H9 (cell line): ENCODE measurements at regions not wholly inside any gene's neighbourhood (a gene's known extent, or its start where the extent isn't known, plus 50 kb on each side); places are given as distances from the start of the nearest gene placed in this dataset.

Experiments used
- DNase-seq: peaks from one replicate; pipeline ENCODE4 v3.0.0-alpha.2; 2017
- H2AFZ ChIP-seq: one replicate; pipeline ENCODE4 v1.6.1; 2013; ENCODE audit warnings: mild to moderate bottlenecking, low read length, control low read depth, moderate library complexity
- H2AK5ac ChIP-seq: 2 replicates; pipeline ENCODE4 v1.6.1; 2013; ENCODE audit warnings: low read length, control low read depth, mixed read lengths; ENCODE audit not compliant: insufficient read length
- H2BK120ac ChIP-seq: one replicate; pipeline ENCODE4 v1.6.1; 2013; ENCODE audit warnings: low read depth, mild to moderate bottlenecking, low read length, control low read depth, inconsistent platforms; ENCODE audit not compliant: poor library complexity, severe bottlenecking
- H2BK12ac ChIP-seq: 2 replicates; pipeline ENCODE4 v1.6.1; 2013; ENCODE audit warnings: low read length, control low read depth, mixed read lengths, low read depth; ENCODE audit not compliant: insufficient read length
- H2BK15ac ChIP-seq: 2 replicates; pipeline ENCODE4 v1.6.1; 2013; ENCODE audit warnings: low read depth, low read length, control low read depth
- H2BK20ac ChIP-seq: one replicate; pipeline ENCODE4 v1.6.1; 2013; ENCODE audit warnings: low read depth, mild to moderate bottlenecking, low read length, control low read depth, inconsistent platforms; ENCODE audit not compliant: poor library complexity, severe bottlenecking
- H2BK5ac ChIP-seq: 2 replicates; pipeline ENCODE4 v1.6.1; 2013; ENCODE audit warnings: low read length, control low read depth, mixed read lengths; ENCODE audit not compliant: insufficient read length
- H3K14ac ChIP-seq: 2 replicates; pipeline ENCODE4 v1.6.1; 2013; ENCODE audit warnings: low read length, control low read depth; ENCODE audit not compliant: insufficient read depth
- H3K18ac ChIP-seq: 2 replicates; pipeline ENCODE4 v1.6.1; 2013; ENCODE audit warnings: low read depth, mild to moderate bottlenecking, mixed read lengths, low read length, control low read depth; ENCODE audit not compliant: insufficient read length
- H3K23ac ChIP-seq: 2 replicates; pipeline ENCODE4 v1.6.1; 2013; ENCODE audit warnings: low read length, control low read depth, mixed read lengths, low read depth; ENCODE audit not compliant: insufficient read length
- H3K23me2 ChIP-seq: 2 replicates; pipeline ENCODE4 v1.6.1; 2013; ENCODE audit warnings: low read depth, mild to moderate bottlenecking, mixed read lengths, low read length, control low read depth; ENCODE audit not compliant: insufficient read length, poor library complexity, severe bottlenecking
- H3K27ac ChIP-seq: 2 replicates; pipeline ENCODE4 v1.5.1; 2013; ENCODE audit warnings: low read length, control low read depth, mixed read lengths, low read depth; ENCODE audit not compliant: insufficient read length
- H3K27me3 ChIP-seq: 2 replicates; pipeline ENCODE4 v1.6.1; 2013; ENCODE audit warnings: low read length, control low read depth, inconsistent platforms; ENCODE audit not compliant: insufficient read depth
- H3K4ac ChIP-seq: 2 replicates; pipeline ENCODE4 v1.6.1; 2013; ENCODE audit warnings: low read depth, mild to moderate bottlenecking, control low read depth, inconsistent platforms, low read length, moderate library complexity
- H3K4me1 ChIP-seq: 2 replicates; pipeline ENCODE4 v1.6.1; 2013; ENCODE audit warnings: low read length, control low read depth, inconsistent platforms; ENCODE audit not compliant: insufficient read depth
- H3K4me2 ChIP-seq: 2 replicates; pipeline ENCODE4 v1.6.1; 2013; ENCODE audit warnings: low read length, control low read depth, mixed read lengths; ENCODE audit not compliant: insufficient read length, insufficient read depth
- H3K56ac ChIP-seq: 2 replicates; pipeline ENCODE4 v1.6.1; 2013; ENCODE audit warnings: low read depth, mild to moderate bottlenecking, mixed read lengths, low read length, control low read depth; ENCODE audit not compliant: insufficient read length
- H3K79me1 ChIP-seq: 2 replicates; pipeline ENCODE4 v1.6.1; 2013; ENCODE audit warnings: low read depth, mild to moderate bottlenecking, moderate library complexity, low read length, control low read depth, inconsistent platforms; ENCODE audit not compliant: insufficient read depth, poor library complexity, severe bottlenecking
- H3K79me2 ChIP-seq: 2 replicates; pipeline ENCODE4 v1.6.1; 2013; ENCODE audit warnings: low read length, control low read depth, inconsistent platforms; ENCODE audit not compliant: insufficient read depth
- H3K9ac ChIP-seq: 2 replicates; pipeline ENCODE4 v1.6.1; 2013; ENCODE audit warnings: low read length, control low read depth, mixed read lengths; ENCODE audit not compliant: insufficient read length; ENCODE audit errors: extremely low read depth
- H3K9me3 ChIP-seq: one replicate; pipeline ENCODE4 v1.6.1; 2013; ENCODE audit warnings: low read depth, low read length, inconsistent platforms; ENCODE audit not compliant: control insufficient read depth
- H3T11ph ChIP-seq: one replicate; pipeline ENCODE4 v1.6.1; 2013; ENCODE audit warnings: mild to moderate bottlenecking, low read length, control low read depth, inconsistent platforms
- H4K20me1 ChIP-seq: one replicate; pipeline ENCODE4 v1.6.1; 2013; ENCODE audit not compliant: control insufficient read depth, insufficient read length, insufficient read depth
- H4K5ac ChIP-seq: 2 replicates; pipeline ENCODE4 v1.6.1; 2013; ENCODE audit warnings: low read depth, mild to moderate bottlenecking, mixed read lengths, low read length, control low read depth; ENCODE audit not compliant: insufficient read length
- H4K8ac ChIP-seq: replicated peaks from 2 replicates; pipeline ENCODE4 v1.6.1; 2013; ENCODE audit warnings: low read length, control low read depth, mixed read lengths, low read depth; ENCODE audit not compliant: insufficient read length
- H4K91ac ChIP-seq: 2 replicates; pipeline ENCODE4 v1.6.1; 2013; ENCODE audit warnings: low read depth, mild to moderate bottlenecking, moderate library complexity, mixed read lengths, low read length, control low read depth; ENCODE audit not compliant: insufficient read length
- H3K27ac Mint-ChIP-seq, 3 experiments: 2 replicates in 2 of 3; 3 replicates in 1 of 3; pipeline ENCODE4 v1.8.0; 2020 to 2021; ENCODE audit warnings: mixed read lengths in 3 of 3, mild to moderate bottlenecking in 1 of 3, moderate library complexity in 1 of 3
- H3K27me3 Mint-ChIP-seq: 2 replicates; pipeline ENCODE4 v1.8.0; 2021; ENCODE audit warnings: low read depth, mild to moderate bottlenecking, moderate library complexity, mixed read lengths
- H3K36me3 Mint-ChIP-seq, 3 experiments: 2 replicates in 2 of 3; 3 replicates in 1 of 3; pipeline ENCODE4 v1.8.0; 2020 to 2021; ENCODE audit warnings: low read depth in 3 of 3, mixed read lengths in 3 of 3; ENCODE audit not compliant: insufficient read depth in 1 of 3
- H3K4me1 Mint-ChIP-seq, 2 experiments: 2 replicates each; pipeline ENCODE4 v1.8.0; 2020; ENCODE audit warnings: mixed read lengths in 2 of 2
- H3K4me3 Mint-ChIP-seq, 2 experiments: 2 replicates in 1 of 2; 3 replicates in 1 of 2; pipeline ENCODE4 v1.8.0; 2020 to 2021; ENCODE audit warnings: mild to moderate bottlenecking in 2 of 2, mixed read lengths in 2 of 2, moderate library complexity in 1 of 2
- H3K9me3 Mint-ChIP-seq, 2 experiments: 2 replicates in 1 of 2; 3 replicates in 1 of 2; pipeline ENCODE4 v1.8.0; 2020; ENCODE audit warnings: mild to moderate bottlenecking in 2 of 2, mixed read lengths in 2 of 2, moderate library complexity in 1 of 2
- CTCF ChIP-seq: fragments of 200-600 bp; sonication (generic); conservative IDR thresholded peaks from 3 replicates; pipeline ENCODE4 v1.8.0; 2021; ENCODE audit warnings: antibody characterized with exemption, mild to moderate bottlenecking
- WGBS: extraction: QIAGEN DNeasy Blood & Tissue Kit; methylation state at CpG from one replicate; pipeline ENCODE4 v1.1.7; 2013; ENCODE audit warnings: missing lambda C conversion rate, low lambda C conversion rate, mixed read lengths; ENCODE audit not compliant: insufficient read length; ENCODE audit errors: extremely low coverage; 5-methylcytosine and 5-hydroxymethylcytosine counted together

DNA sequence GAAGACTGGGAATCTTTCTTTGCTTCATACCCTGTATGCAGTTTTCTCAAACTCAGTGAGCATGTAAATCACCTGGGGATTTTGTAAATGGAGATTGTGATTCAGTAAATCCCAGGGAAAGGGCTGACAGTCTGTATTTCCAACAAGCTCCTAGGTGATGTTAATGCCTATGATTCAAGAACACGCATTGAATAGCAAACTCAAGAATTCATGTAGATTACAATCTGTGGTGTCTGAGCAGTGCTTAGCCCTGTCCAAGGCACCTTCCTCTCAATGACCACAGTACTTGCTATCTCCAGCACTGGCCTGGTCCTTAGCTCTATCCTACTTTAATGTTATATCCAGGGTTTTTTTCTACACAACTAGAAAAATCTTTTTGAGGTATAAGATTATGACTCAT is 721.4 kb upstream of the MEF2C start:
- no peak overlapping the region for H2BK5ac ChIP-seq
- TF ChIP-seq CTCF = no peak
- no peak for DNase-seq
- H3K18ac ChIP-seq = no peak overlapping the region
- no peak overlapping the region for H4K8ac ChIP-seq
- no peak overlapping the region for H3K9ac ChIP-seq
- no peak overlapping the region for H2BK20ac ChIP-seq
- H3K4me2 ChIP-seq = no peak overlapping the region
- no peaks in the 10 kb centered on the region for H3K23me2 ChIP-seq
- Mint-ChIP-seq H3K36me3 (no peaks in the 10 kb centered on the region), H3K4me1 (peaks cover 24 to 25% of the 10 kb centered on the region in 2 experiments), H3K4me3 (no peak overlapping the region), H3K9me3 (no peaks in the 10 kb centered on the region), H3K27ac (peak overlapping the region in 2 of 3 experiments; percentile 31 to 68; a peak in 1 of 7 replicates), H3K27me3 (no peaks in the 10 kb centered on the region)
- H3K4me1 ChIP-seq = no peaks in the 10 kb centered on the region
- no peak overlapping the region for H3K23ac ChIP-seq
- no peak overlapping the region for H2AFZ ChIP-seq
- no peak overlapping the region for H3K4ac ChIP-seq
- no peak overlapping the region for H3K27ac ChIP-seq
- no peak overlapping the region for H3K14ac ChIP-seq
- no peaks in the 10 kb centered on the region for H3K27me3 ChIP-seq
- no peak overlapping the region for H4K91ac ChIP-seq
- WGBS = no CpG with 5 or more reads among the region's 1 CpG
- no peak overlapping the region for H2AK5ac ChIP-seq
- no peaks in the 10 kb centered on the region for H3K9me3 ChIP-seq
- H2BK120ac ChIP-seq = no peak overlapping the region
- no peaks in the 10 kb centered on the region for H3K79me1 ChIP-seq
- H4K5ac ChIP-seq = no peak overlapping the region
- no peaks in the 10 kb centered on the region for H3K79me2 ChIP-seq
- H2BK15ac ChIP-seq = no peak overlapping the region
- no peak overlapping the region for H3K56ac ChIP-seq
- H3T11ph ChIP-seq = no peak overlapping the region
- no peaks in the 10 kb centered on the region for H4K20me1 ChIP-seq
- H2BK12ac ChIP-seq = no peak overlapping the region
